GM18873 (cell line): ENCODE measurements at regions not wholly inside any gene's neighbourhood (a gene's known extent, or its start where the extent isn't known, plus 50 kb on each side); places are given as distances from the start of the nearest gene placed in this dataset.
"Not testable (repeated sequence)": the region's sequence is repeated elsewhere in the genome, so short reads cannot be mapped to it uniquely, and the experiment has no call there.

Experiments
- ATAC-seq: cut with Tn5 transposase; IDR thresholded peaks from one replicate; pipeline ENCODE4 v1.9.1; 2021; ENCODE audit warnings: mild to moderate bottlenecking, moderate library complexity, moderate number of reproducible peaks; ENCODE audit not compliant: unreplicated experiment, low FRiP score

DNA sequence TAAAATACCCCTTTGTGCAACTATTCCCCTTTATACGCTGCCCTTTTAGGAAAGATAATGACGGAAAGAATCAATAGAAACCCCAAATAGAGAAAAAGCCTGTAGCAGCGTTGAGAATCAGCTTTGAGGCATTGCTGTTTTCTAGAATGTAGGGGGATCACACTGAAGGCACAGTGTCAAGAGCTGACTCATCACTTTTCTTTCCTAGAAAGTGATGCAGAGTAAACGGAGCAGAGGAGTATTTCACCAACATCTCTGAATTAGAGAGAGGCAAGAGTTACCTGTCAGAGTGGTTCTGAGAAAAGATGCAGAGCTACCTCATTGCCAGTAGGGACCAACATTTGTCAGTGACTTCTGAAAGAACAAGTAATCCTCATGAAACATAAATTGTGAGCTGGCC is 269.8 kb upstream of the TMC3 start:
- ATAC-seq: no peak

DNA sequence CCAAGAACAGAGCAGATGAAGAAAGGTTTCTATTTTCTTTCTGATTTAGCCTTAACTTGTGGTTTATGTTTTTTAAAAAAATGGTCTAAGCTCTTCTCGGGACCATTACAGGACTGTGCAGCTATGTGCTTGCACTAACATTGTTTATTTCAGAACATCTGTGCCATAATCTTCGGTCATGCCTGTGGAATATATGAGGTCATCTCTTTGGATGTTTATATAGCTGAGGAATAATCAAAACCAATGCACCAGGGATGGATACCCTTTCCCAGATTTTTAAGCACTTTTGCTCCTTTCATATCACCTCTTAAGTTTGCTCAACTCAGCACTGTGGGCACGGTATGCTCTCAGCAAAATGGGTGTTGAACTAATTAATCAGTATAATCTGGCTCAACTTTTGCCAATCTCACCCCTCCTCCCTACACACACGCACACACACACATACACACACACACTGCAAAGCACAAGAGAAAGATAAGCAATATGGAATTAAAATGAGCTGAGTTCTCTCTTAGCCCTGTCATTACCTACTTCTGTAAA is 268.5 kb upstream of the TMC3 start:
- ATAC-seq: no peak

DNA sequence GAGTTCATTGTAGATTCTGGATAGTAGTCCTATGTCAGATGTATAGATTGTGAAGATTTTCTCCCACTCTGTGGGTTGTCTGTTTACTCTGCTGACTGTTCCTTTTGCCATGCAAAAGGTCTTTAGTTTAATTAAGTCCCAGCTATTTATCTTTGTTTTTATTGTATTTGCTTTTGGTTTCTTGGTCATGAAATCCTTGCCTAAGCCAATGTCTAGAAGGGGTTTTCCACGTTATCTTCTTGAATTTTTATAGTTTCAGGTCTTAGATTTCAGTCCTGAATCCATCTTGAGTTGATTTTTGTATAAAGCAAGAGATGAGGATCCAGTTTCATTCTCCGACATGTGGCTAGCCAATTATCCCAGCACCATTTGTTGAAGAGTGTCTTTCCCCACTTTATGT is 262.1 kb upstream of the TMC3 start:
- not testable (repeated sequence) for ATAC-seq

DNA sequence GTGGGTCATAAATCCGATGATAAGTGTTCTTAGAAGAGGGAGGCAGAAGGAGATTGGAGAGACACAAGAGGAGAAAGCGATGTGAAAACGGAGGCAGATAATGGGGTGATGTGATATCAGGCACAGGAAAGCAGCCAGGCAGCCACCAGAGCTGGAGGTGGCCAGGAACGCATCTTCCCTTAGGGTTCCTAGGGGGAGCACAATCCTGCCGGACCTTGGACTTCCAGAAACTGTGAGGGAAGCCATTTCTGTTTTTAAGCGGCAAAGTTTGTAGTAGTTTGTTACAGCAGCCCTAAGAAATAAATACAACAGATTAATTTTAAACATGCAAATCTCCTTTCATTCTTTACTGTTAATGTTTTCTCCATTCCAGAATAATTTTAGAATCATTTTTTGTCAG is 259.9 kb upstream of the TMC3 start:
- no peak for ATAC-seq

DNA sequence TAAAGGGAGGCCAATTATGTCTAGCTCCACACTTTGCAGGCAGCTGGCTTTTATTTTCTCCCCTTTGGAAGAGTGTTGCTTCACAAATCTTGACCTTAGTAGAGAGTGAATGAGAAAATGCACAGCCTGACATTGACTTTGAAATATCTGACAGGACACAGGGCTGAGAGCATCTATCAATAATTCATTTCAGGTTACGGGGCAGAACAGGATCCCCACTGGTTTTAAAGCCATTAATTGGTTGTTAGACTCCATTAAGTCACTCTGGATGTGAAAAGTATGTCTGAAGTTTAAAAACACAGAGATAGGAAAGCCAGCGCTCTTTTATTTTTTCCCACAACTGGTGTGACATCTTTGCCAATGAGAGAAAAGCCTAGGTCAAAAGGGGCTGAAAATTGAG is 251.9 kb upstream of the TMC3 start:
- no peak for ATAC-seq

DNA sequence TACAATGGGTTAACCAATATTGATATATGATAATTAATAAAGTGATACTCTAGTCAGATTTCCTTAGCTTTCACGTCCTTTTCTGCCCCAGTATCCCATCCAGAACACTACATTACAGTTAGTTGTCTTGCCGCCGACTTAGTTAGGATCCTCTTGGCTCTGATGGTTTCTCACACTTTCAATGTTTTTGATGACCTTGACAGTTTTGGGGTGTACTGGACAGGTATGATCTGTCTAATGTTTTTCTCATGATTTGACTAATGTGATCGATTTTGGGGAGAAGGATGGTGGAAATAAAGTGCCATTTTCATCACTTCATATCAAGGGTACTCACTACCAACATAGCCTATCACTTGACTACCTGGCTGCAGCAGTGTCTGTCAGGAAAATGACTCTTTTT is 245.0 kb upstream of the TMC3 start:
- ATAC-seq: no peak

DNA sequence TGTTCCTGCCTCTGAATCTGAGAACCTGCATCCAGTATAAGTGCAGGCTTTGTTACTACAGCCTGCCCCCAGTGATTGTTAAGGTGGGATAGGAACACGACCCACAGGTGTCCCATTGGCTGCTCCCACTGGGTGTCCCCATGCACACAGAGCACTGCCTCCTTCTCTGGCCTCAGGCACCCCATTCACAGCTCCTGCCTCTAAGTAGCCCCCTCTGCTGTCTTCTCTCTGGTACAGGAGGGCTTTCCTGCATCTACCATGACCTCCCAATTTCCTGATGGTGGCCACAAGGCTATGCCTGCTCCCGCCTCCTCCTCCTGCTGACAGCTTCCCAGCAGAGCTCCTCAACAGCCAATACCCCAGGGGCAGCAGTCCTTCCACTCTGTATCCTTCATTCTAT is 238.6 kb upstream of the TMC3 start:
- ATAC-seq: no peak

DNA sequence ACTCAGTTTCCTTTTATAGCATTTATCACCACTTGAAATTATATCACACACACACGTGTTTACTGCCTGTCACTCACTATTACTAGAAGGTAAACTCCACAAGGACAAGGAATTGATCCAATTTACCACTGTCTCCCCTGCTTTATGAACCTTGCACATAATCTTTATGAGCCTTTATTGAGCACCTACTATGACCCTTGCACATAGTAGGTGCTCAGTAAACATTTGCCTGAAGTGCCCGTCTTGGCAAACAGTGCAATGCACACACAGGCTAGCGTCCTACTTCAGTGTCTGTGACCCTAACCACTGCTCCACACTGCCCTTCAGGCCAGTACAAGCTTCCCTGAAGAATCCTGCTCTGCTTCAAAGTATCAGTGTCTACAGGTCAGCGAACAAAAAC is 237.7 kb upstream of the TMC3 start:
- no peak for ATAC-seq

DNA sequence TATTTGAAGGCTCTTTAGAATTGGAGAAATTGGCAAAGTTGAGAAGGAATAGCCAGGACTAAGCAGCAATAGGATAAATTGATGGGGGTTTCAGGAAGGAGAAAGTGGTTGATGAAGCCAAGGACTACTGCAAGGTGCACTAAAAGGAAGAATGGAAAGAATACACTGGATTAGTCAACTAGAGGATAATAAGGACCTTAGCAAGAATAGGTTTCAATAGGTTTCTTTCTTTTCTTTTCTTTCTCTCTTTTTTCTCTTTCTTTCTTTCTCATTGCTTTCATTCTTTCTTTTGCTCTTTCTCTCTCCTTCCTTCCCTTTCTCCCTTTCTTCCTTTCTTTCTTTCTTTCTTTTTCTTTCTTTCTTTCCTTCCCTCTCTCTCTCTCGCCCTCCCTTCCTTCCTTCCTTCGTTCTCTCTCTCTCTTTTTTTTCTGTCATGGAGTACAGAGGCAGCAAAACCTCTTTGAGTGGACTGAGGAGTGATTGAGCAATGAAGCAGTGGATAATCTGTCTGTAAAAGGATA is 234.4 kb upstream of the TMC3 start:
- ATAC-seq: no peak

DNA sequence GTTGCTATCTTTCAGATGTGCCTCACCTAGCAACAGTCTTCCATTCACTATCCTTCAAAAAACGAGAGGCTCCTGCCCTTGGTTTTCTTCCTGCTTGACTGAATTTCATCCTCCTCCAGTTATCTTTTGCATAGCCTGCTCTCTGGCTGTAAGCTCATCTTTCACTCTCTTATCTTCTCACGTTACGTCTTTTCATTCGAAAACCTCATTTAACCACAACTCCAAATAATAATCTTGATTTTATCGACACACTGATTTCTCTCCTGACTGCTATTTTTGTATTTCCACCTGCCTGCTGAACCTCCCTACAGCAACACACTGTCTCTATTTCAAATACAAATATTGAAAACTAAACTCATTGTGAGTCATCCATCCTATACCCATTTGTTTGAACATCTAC is 230.7 kb upstream of the TMC3 start:
- no peak for ATAC-seq

DNA sequence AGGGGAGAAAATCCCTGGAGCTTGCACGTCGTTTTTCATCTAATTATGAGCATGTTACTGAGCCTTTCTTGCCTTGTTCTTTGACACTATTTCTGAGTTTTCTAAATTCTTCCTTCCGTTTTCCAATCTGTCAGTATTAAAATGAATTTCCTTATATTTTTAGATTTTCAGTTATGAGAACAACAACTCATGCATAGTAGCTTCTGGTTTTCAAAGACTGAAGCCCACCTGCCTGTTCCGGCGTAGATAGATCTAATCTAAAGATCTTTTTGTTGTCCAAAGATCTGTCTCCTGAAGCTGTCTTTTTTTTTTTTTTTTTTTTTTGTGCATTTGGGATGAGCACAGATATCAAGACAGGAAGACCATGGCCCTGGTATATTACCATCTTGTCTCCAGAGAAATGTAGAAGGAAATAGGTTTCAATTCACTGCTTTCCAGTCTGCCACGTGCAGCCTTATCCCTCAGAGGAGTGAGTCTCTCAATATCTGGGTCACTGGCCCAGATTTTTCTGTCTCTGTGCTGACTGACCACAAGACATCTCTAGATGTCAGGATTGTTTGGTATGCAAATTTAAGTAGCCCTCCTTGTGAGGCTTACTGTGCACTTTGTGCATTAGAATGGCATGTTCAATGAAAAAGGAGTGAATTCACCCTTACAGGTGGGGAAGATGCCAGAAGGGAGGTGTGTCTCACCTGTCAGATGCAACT is 222.3 kb upstream of the TMC3 start:
- no peak for ATAC-seq

DNA sequence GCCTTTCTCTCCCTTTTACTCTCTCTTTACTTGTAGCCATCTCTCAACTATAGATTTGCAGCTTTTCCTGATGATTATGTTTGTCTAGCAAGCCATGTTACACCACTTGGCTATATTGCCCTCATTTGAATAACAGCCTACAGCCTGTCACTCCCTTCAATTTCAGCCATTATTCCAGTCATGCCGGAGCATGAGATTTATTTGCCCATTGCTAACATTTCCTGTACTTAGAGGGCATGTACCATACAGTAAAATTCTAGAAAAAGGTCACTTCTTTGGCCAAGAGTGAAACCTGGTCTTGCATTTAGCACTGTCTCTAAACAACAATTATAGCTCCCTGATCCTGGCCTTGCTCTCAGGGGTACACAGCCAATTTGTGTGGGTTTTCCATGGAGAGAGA is 221.7 kb upstream of the TMC3 start:
- ATAC-seq: no peak

DNA sequence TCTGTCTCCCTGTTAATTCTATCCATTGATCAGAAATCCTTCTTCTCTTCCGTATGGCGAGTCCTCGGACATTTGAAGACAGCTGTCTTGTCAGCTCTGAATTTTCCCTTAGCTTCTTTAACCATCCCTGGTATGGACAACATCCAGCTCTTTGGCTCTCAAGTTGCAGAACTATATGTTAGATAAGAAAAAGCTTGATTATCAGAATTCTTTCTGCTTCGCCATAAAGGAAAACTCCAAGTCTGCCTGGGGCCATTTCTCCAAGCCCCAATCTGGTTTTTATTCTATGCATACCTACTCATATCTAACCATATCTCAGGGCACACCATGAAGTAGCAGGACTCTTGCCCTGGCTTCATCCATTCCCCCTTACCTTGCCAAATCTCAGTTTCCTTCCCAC is 215.7 kb upstream of the TMC3 start:
- no peak for ATAC-seq

DNA sequence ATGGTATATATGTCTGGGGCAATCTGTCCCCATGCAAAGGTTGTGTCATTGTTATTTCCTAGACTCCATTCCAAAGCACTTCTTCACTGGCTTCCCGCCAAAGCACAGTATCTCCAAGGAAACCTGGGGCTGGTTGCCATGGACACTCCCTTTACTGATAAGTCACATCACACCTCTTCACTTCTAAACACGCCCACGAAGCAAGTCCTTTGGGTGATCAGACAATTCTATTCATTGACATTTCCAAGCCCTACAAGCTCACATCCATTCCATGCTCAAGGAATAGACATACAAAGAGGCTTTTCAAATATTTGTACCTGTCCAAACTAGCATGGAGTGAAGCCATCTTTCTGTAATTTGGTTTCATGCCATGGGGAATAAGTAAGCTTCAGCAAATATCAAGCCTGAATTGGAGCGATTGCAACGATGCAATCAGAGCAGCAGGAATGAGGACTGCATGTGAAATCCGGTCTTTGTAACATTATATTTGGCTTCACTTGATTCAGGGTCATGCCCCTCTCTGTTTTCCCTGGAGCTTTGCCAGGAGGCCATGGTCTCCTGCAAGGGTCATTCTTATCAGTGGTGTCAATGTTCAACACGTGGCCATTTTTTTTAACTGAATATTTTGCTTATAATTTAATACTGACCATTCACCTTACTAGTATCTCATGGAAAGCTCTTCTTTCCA is 201.6 kb upstream of the TMC3 start:
- no peak for ATAC-seq

DNA sequence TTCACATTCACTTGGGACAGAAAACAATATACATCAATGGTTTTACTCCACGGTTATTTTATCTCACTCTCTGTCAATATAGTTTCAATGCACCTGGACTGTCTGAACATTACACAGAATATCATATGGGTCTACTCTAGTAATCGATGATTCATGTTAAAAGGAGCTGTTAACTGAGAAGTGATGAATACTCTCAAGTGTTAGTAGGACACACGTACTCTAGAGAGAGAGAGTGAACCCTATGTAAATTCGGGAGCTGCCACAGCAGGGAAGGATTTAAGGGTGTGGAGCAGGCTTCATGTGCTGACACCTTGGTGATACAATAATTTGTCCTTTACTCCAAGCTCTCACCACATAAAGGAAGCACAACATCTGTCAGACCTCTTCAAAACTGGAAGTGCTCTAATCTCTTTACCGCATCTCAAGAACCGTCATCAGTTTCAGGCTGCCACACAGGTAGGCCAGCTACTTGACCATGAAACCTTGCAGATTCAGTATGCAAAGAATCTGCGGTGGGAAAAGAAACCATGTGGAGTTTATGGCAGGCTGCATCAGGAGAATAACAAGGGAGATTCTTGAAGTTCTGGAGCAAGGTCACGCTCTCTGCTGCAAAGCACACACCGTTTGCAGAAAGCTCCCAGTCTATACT is 199.2 kb upstream of the TMC3 start:
- no peak for ATAC-seq

DNA sequence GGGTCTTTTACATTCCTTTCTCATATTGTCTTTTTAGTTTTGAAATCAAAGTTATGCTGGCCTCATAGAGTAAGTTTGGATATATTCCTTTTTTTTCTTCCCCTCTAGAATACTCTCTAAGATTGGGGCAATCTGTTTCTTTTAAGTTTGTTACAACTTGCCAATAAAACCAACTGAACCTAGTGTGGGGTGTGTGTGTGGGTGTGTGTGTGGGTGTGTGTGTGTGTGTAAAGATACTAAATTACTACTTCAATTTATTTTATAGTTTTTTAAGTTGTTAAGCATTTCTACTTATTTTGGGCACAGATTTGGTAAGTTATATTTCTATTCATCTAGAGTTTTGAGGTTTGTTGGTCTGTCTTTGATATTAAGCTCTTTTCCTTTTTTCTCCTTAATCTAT is 198.2 kb upstream of the TMC3 start:
- ATAC-seq: no peak

DNA sequence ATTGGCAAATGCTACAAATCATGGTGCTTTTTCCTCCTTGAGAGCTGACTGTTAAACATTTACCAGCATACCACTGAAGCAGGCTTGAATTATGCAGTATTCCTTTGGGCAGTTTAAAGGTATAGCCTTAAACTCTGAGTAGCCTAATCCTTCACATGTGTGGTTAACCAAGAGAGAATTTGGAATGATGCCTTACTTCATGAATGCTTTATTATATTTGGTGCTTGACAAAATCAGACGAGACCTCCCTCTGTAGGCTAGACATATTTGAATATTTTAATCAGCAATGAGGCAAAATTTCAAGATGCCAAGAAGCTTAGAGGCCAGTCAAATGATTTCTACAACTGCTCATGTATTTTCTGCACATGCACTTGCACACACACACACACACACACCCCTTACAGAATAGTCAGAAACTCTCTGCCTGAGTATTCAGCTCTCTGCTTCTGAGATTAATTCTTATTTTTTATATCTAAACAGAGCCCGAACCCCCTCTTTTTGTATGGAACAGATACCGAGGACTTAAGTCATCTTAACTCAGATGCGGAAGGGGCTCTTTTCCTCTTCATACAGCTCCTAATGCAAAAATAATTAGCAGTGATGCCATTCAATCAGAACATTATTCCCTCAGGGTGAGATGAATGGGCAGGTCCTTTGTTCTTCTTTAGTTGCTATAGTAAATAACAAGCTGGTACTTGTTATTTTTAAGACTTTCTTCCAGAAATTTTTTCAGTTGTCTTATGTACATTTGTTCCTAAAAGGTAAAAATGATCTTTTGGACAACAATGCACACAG is 195.5 kb upstream of the TMC3 start:
- no peak for ATAC-seq

DNA sequence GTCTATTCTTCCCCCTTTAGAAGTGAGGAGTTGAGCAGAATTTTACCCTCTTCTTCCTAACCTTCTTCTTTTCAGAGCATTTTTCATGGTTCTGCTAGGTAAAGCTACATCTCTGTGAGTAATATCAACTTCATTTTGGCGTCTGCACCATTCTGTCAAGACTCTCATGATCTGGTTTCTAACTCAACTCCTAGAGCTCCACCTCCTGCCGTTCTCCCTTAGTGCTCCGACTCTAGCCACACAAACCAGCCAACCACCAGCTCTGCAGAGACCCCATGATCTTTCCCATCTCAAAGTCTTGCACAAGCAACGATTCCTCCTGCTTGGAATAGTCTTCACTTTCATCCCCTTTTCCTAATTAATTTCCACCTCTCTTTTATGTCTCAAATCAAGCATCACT is 193.9 kb upstream of the TMC3 start:
- no peak for ATAC-seq

DNA sequence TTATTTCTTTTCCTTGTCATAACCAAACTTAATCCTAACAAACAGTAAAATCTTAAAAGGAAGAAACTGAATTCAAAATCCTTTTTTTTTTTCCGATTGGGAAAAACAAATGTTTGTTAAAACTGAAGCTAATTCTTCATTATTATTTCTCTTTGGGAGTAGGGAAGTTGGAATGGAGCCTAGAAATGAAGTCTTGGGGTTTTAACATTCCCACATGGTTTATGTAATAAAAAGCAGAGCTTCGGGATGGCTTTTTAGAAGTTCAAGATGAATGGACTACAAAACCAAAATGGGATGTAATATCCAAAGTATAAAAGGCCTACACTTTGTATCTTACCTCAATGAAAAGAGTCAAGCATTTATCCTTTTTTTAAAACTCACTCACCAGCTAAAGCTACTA is 189.0 kb upstream of the TMC3 start:
- ATAC-seq: no peak

DNA sequence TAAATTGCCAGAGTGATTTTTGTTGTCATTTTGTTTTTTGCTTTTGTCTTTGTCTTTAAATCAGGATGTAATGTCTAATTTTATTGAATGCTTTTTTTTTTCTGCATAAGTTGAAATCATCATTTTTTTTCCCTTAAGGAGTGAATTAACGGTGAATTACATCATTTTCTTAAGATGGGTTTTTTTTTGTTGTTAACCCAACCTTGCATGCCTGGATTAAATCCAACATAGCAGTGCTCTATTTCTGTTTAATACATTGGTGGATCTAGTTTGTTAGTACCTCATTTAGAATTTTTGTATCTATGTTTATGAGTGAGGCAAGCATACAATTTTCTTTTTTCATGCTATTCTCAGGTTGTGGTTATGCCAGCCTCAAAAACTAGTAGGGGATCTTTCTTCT is 186.4 kb upstream of the TMC3 start:
- no peak for ATAC-seq

DNA sequence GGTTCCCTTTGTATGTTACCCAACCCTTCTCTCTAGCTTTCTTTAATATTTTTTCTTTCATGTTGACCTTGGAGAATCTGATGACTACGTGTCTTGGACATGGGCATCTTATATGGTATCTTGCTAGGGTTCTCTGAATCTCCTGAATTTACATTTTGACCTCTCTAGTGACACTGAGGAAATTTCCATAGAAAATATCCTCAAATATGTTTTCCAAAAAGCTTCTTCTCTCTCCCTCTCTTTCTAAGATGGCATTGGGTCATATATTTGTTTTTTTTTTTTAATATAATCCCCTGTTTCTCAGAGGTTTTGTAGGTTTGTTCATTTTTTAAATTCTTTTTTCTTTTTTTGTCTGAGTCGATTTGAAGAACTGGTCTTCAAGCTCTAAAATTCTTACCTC is 184.0 kb upstream of the TMC3 start:
- ATAC-seq: no peak
